Gastrocnemius medialis (tissue), 4 donors: ENCODE measurements at regions not wholly inside any gene's neighbourhood (a gene's known extent, or its start where the extent isn't known, plus 50 kb on each side); places are given as distances from the start of the nearest gene placed in this dataset.

Experiments used
- ATAC-seq, 2 donors: fragments of 150-250 bp; one replicate each; pipeline ENCODE4 v1.9.1; 2016
- DNase-seq, 2 donors: peaks; one replicate each; pipeline ENCODE4 v3.0.0-alpha.2; 2019
- H3K27ac ChIP-seq, 4 donors: fragments of 200-600 bp; sonication (generic); 1 replicate in 1 of 4; 2 replicates in 3 of 4; pipeline ENCODE4 v1.5.1; 2016 to 2018; ENCODE audit warnings: mild to moderate bottlenecking in 2 of 4, moderate library complexity in 1 of 4
- H3K27me3 ChIP-seq, 3 donors: fragments of 200-600 bp; sonication (generic) in 2 of 3; 1 replicate in 1 of 3; 2 replicates in 2 of 3; pipeline versions ENCODE4 v1.5.1 to v1.6.0; 2016 to 2019; ENCODE audit warnings: mild to moderate bottlenecking in 1 of 3, moderate library complexity in 1 of 3
- H3K36me3 ChIP-seq, 2 donors: fragments of 200-600 bp; sonication (generic) in 1 of 2; one replicate each; pipeline ENCODE4 v1.5.1; 2017 to 2018
- H3K4me1 ChIP-seq, 2 donors: fragments of 200-600 bp; sonication (generic) in 1 of 2; one replicate each; pipeline ENCODE4 v1.5.1; 2016 to 2017; ENCODE audit warnings: mild to moderate bottlenecking in 2 of 2
- H3K4me3 ChIP-seq, 4 donors: fragments of 200-600 bp; sonication (generic) in 3 of 4; 1 replicate in 1 of 4; 2 replicates in 3 of 4; pipeline ENCODE4 v1.5.1; 2016 to 2019; ENCODE audit warnings: mild to moderate bottlenecking in 2 of 4
- H3K9me3 ChIP-seq, 3 donors: fragments of 200-600 bp; sonication (generic) in 2 of 3; 1 replicate in 1 of 3; 2 replicates in 2 of 3; pipeline ENCODE4 v1.5.1; 2016 to 2019
- CTCF ChIP-seq, 5 experiments: fragments of 450-650 bp in 3 of 5; fragments of 200-600 bp in 2 of 5; sonication (generic) in 2 of 5; IDR thresholded peaks in 4 of 5; conservative IDR thresholded peaks in 1 of 5; 1 replicate in 4 of 5; 2 replicates in 1 of 5; pipeline ENCODE4 v1.5.1; 2016 to 2019; ENCODE audit warnings: antibody characterized with exemption in 5 of 5, mild to moderate bottlenecking in 3 of 5, moderate library complexity in 3 of 5
- POLR2A ChIP-seq, 2 donors: fragments of 450-650 bp; IDR thresholded peaks; one replicate each; pipeline ENCODE4 v1.6.1; 2017; ENCODE audit warnings: antibody characterized with exemption in 2 of 2, mild to moderate bottlenecking in 2 of 2, moderate library complexity in 2 of 2
- in situ Hi-C, 4 donors: fragments of 200-750 bp; cut with MboI; loops; one replicate each; pipeline versions ENCODE4 v1.15.0 to v1.8.0; 2017; ENCODE audit warnings: low sequenced_read_pairs in 4 of 4
- intact Hi-C: fragments of 100-400 bp; cut with DNase I; formaldehyde crosslinking; loops from one replicate; pipeline ENCODE4 v1.15.1; 2023; ENCODE audit warnings: low total_unique reads

GRCh38 chr12:77299001-77299400 is 233.6 kb upstream of the E2F7 start:
- no peak overlapping the region for H3K27ac ChIP-seq
- intact Hi-C loops, result no loop called here
- ATAC-seq, result no peak

GRCh38 chr12:77294016-77294415 is 228.6 kb upstream of the E2F7 start:
- Histone ChIP-seq H3K27ac (no peak overlapping the region), H3K4me3 (no peak overlapping the region), H3K27me3 (no peaks in the 10 kb centered on the region), H3K36me3 (no peaks in the 10 kb centered on the region), H3K4me1 (no peaks in the 10 kb centered on the region), H3K9me3 (no peaks in the 10 kb centered on the region)
- ATAC-seq (no peak), DNase-seq (no peak)
- TF ChIP-seq POLR2A (IDR thresholded peaks at IDR 0.05) (no peak), CTCF (IDR thresholded peaks at IDR 0.05 in 4 of 5, conservative IDR thresholded peaks at IDR 0.05 in 1 of 5) (no peak)
- intact Hi-C loops, result no loop called here
- in situ Hi-C loops, result no loop called here

More at GRCh38 chr12:77299001-77299400, 233.6 kb upstream of the E2F7 start:
- H3K4me1 ChIP-seq, result no peaks in the 10 kb centered on the region
- H3K4me3 ChIP-seq, result no peak overlapping the region
- H3K27me3 ChIP-seq, result no peaks in the 10 kb centered on the region
- H3K36me3 ChIP-seq, result no peaks in the 10 kb centered on the region
- no peak for TF ChIP-seq CTCF (IDR thresholded peaks at IDR 0.05 in 4 of 5, conservative IDR thresholded peaks at IDR 0.05 in 1 of 5)
- no peak for TF ChIP-seq POLR2A (IDR thresholded peaks at IDR 0.05)
- H3K9me3 ChIP-seq, result no peaks in the 10 kb centered on the region
- in situ Hi-C loops, result no loop called here
- no peak for DNase-seq

- Histone ChIP-seq H3K9me3 (no peaks in the 10 kb centered on the region), H3K4me3 (no peak overlapping the region), H3K27me3 (no peaks in the 10 kb centered on the region), H3K27ac (no peak overlapping the region), H3K36me3 (no peaks in the 10 kb centered on the region), H3K4me1 (no peaks in the 10 kb centered on the region)
- DNase-seq (no peak), ATAC-seq (no peak)
- intact Hi-C loops, result no loop called here
- in situ Hi-C loops, result no loop called here
- TF ChIP-seq CTCF (IDR thresholded peaks at IDR 0.05 in 4 of 5, conservative IDR thresholded peaks at IDR 0.05 in 1 of 5), result no peak
- TF ChIP-seq POLR2A (IDR thresholded peaks at IDR 0.05), result no peak
Observed at GRCh38 chr12:77274926-77275325, 209.6 kb upstream of the E2F7 start.

- H3K27me3 ChIP-seq, result no peaks in the 10 kb centered on the region
- no peaks in the 10 kb centered on the region for H3K9me3 ChIP-seq
- H3K36me3 ChIP-seq, result no peaks in the 10 kb centered on the region
- DNase-seq (no peak), ATAC-seq (no peak)
- H3K27ac ChIP-seq, result no peak overlapping the region
- TF ChIP-seq POLR2A (IDR thresholded peaks at IDR 0.05), result no peak
- no peak for TF ChIP-seq CTCF (IDR thresholded peaks at IDR 0.05 in 4 of 5, conservative IDR thresholded peaks at IDR 0.05 in 1 of 5)
- no peak overlapping the region for H3K4me3 ChIP-seq
- in situ Hi-C loops, result no loop called here
- H3K4me1 ChIP-seq, result no peaks in the 10 kb centered on the region
- intact Hi-C loops, result no loop called here
Observed at GRCh38 chr12:77273898-77274297, 208.5 kb upstream of the E2F7 start.

DNA sequence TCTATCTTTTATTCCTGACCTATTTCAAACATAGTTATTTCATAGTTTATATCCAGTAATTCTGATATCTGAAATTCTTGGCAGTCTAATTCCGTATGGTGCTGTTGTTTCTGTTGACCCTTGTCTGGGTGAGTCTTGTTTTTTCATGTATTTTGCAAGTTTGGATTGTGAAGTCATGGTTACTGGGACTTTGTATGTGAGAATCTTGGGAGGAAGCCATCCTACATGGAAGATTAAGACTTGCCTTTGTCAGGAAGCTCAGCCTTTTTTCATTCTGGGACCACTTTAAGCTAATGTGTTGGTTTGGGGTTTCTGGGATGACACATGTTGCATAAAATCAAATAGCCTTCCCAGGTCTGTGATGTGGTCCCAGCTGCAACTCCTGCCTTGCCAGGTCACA is 191.6 kb upstream of the E2F7 start:
- ATAC-seq (no peak), DNase-seq (no peak)
- no peak for TF ChIP-seq CTCF (IDR thresholded peaks at IDR 0.05 in 4 of 5, conservative IDR thresholded peaks at IDR 0.05 in 1 of 5)
- TF ChIP-seq POLR2A (IDR thresholded peaks at IDR 0.05), result no peak
- H3K4me3 ChIP-seq, result no peak overlapping the region
- no peaks in the 10 kb centered on the region for H3K4me1 ChIP-seq
- no peaks in the 10 kb centered on the region for H3K36me3 ChIP-seq
- H3K27me3 ChIP-seq, result no peaks in the 10 kb centered on the region
- in situ Hi-C loops (no loop called here), intact Hi-C loops (no loop called here)
- no peak overlapping the region for H3K27ac ChIP-seq
- no peaks in the 10 kb centered on the region for H3K9me3 ChIP-seq
